Loucy (cell line): ENCODE measurements at regions not wholly inside any gene's neighbourhood (a gene's known extent, or its start where the extent isn't known, plus 50 kb on each side); places are given as distances from the start of the nearest gene placed in this dataset.

Source experiments
- H2AFZ ChIP-seq: fragments of 200-600 bp; sonication (generic); 2 replicates; pipeline ENCODE4 v1.6.0; 2016; ENCODE audit warnings: antibody characterized with exemption, mild to moderate bottlenecking, low read length, moderate library complexity
- H3F3A ChIP-seq: fragments of 200-600 bp; 2 replicates; pipeline ENCODE4 v1.6.0; 2016; ENCODE audit warnings: antibody characterized with exemption, low read depth, mild to moderate bottlenecking
- H3K27me3 ChIP-seq: fragments of 200-600 bp; sonication (generic); 2 replicates; pipeline ENCODE4 v1.6.1; 2014; ENCODE audit warnings: low read length, mild to moderate bottlenecking; ENCODE audit not compliant: insufficient read depth, poor library complexity, severe bottlenecking
- H3K36me3 ChIP-seq: fragments of 200-600 bp; sonication (generic); 2 replicates; pipeline ENCODE4 v1.6.1; 2016; ENCODE audit warnings: low read length; ENCODE audit not compliant: insufficient read depth
- H3K4me1 ChIP-seq: fragments of 200-600 bp; sonication (generic); 2 replicates; pipeline ENCODE4 v1.5.1; 2014; ENCODE audit warnings: low read length, mild to moderate bottlenecking; ENCODE audit not compliant: insufficient read depth, poor library complexity, severe bottlenecking
- H3K4me2 ChIP-seq: fragments of 200-600 bp; sonication (generic); 2 replicates; pipeline ENCODE4 v1.6.0; 2014; ENCODE audit warnings: antibody characterized with exemption, low read length, low read depth, mild to moderate bottlenecking; ENCODE audit not compliant: poor library complexity, severe bottlenecking
- H3K4me3 ChIP-seq: fragments of 200-600 bp; sonication (generic); 2 replicates; pipeline ENCODE4 v1.5.1; 2014; ENCODE audit warnings: low read length, mild to moderate bottlenecking, mixed read lengths; ENCODE audit not compliant: poor library complexity, severe bottlenecking
- H3K79me2 ChIP-seq: fragments of 200-600 bp; sonication (generic); 2 replicates; pipeline ENCODE4 v1.6.1; 2014; ENCODE audit warnings: low read length; ENCODE audit not compliant: insufficient read depth
- H3K9ac ChIP-seq: fragments of 200-600 bp; sonication (generic); 2 replicates; pipeline ENCODE4 v1.6.0; 2014; ENCODE audit warnings: mild to moderate bottlenecking, low read depth, low read length, moderate library complexity; ENCODE audit not compliant: poor library complexity, severe bottlenecking
- H3K9me2 ChIP-seq: fragments of 200-600 bp; sonication (generic); replicated peaks from 2 replicates; pipeline ENCODE4 v1.6.1; 2016; ENCODE audit warnings: low read depth, low read length, mixed read lengths
- H3K9me3 ChIP-seq: fragments of 200-600 bp; sonication (generic); 2 replicates; pipeline ENCODE4 v1.6.1; 2014; ENCODE audit warnings: mild to moderate bottlenecking, antibody characterized with exemption, low read length, low read depth; ENCODE audit not compliant: insufficient read depth
- H4K20me1 ChIP-seq: fragments of 200-600 bp; sonication (generic); 2 replicates; pipeline ENCODE4 v1.6.0; 2014; ENCODE audit warnings: antibody characterized with exemption, low read length, mild to moderate bottlenecking; ENCODE audit not compliant: insufficient read depth, poor library complexity, severe bottlenecking
- EZH2phosphoT487 ChIP-seq: fragments of 200-600 bp; IDR thresholded peaks from 2 replicates; pipeline ENCODE4 v1.6.1; 2018; ENCODE audit warnings: antibody characterized with exemption, mild to moderate bottlenecking, moderate library complexity, borderline replicate concordance
- TF ChIP-seq, protein P1 (sequence below): fragments of 200-600 bp; sonication (generic); conservative IDR thresholded peaks from 2 replicates; pipeline ENCODE4 v1.5.1; 2014; ENCODE audit warnings: mild to moderate bottlenecking, antibody characterized with exemption, low read length

DNA sequence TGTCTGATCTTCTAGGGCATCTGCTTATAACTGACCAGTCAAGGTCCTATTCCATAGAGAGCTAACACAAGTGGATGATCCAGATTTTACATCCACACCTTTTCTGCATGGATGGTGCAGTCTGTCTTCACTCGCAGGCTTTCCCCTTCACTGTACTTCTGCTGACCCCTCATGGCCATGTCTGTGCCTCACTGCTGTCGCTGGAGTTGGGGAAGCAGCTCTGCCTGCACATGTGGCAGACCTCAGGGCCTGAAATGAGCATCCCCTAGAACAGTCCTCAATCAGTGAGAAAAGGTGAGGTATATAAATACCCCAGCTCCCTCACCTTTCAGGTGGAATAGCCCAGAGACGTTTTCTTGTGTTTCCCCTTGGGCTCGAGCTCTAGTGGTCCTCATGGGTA, 233.8 kb downstream of the ANKRD36B start:
- H3K4me1 ChIP-seq = no peaks in the 10 kb centered on the region
- no peak overlapping the region for H3K9ac ChIP-seq
- H4K20me1 ChIP-seq = no peaks in the 10 kb centered on the region
- H2AFZ ChIP-seq = no peak overlapping the region
- no peak overlapping the region for H3K4me2 ChIP-seq
- no peaks in the 10 kb centered on the region for H3K9me3 ChIP-seq
- H3K36me3 ChIP-seq = no peaks in the 10 kb centered on the region
- no peak for TF ChIP-seq EZH2phosphoT487
- TF ChIP-seq, protein P1, sequence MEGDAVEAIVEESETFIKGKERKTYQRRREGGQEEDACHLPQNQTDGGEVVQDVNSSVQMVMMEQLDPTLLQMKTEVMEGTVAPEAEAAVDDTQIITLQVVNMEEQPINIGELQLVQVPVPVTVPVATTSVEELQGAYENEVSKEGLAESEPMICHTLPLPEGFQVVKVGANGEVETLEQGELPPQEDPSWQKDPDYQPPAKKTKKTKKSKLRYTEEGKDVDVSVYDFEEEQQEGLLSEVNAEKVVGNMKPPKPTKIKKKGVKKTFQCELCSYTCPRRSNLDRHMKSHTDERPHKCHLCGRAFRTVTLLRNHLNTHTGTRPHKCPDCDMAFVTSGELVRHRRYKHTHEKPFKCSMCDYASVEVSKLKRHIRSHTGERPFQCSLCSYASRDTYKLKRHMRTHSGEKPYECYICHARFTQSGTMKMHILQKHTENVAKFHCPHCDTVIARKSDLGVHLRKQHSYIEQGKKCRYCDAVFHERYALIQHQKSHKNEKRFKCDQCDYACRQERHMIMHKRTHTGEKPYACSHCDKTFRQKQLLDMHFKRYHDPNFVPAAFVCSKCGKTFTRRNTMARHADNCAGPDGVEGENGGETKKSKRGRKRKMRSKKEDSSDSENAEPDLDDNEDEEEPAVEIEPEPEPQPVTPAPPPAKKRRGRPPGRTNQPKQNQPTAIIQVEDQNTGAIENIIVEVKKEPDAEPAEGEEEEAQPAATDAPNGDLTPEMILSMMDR = peak; percentile 43; the same call in 1 of the 2 replicates
- H3K79me2 ChIP-seq = no peaks in the 10 kb centered on the region
- H3K9me2 ChIP-seq = no peaks in the 10 kb centered on the region
- H3K4me3 ChIP-seq = no peak overlapping the region
- H3K27me3 ChIP-seq = peaks cover 5% of the 10 kb centered on the region
- H3F3A ChIP-seq = no peaks in the 10 kb centered on the region

DNA sequence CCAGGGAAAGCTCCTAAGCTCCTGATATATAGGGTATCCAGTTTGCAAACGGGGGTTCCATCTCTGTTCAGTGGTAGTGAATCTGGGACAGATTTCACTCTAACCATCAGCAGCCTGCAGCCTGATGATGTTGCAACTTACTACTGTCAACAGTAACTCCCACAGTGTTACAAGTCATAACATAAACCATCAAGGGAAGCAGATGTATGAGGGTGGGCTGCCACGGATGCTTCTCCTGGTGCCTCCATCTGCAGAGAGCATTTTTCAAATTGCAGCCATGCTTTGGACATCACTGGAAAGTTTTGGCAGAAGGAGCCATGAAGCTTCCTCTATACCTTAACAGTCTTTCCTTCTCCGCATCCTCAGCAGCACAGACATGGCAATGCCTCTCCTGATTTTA, 234.5 kb downstream of the ANKRD36B start:
- Histone ChIP-seq H2AFZ (no peak overlapping the region), H3K4me2 (no peak overlapping the region), H4K20me1 (no peaks in the 10 kb centered on the region)

DNA sequence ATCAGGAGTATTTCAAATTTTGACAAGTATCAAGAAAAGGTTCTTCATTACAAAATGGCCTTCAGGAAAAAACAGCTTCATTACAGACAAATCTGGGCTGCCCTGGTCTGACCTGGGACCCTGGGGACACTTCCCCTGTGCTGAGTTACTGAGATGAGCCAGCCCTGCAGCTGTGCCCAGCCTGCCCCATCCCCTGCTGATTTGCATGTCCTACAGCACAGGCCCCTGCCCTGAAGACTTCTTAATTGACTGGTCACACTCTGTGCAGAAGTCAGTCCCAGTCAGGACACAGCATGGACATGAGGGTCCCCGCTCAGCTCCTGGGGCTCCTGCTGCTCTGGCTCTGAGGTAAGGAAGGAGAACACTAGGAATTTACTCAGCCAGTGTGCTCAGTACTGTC, 235.1 kb downstream of the ANKRD36B start:
- no peak overlapping the region for H2AFZ ChIP-seq
- H3K79me2 ChIP-seq = no peaks in the 10 kb centered on the region
- no peaks in the 10 kb centered on the region for H3K9me3 ChIP-seq
- TF ChIP-seq, protein P1 = no peak
- no peak for TF ChIP-seq EZH2phosphoT487
- no peaks in the 10 kb centered on the region for H3K9me2 ChIP-seq
- no peaks in the 10 kb centered on the region for H4K20me1 ChIP-seq
- no peaks in the 10 kb centered on the region for H3K4me1 ChIP-seq
- H3K27me3 ChIP-seq = peaks cover 5% of the 10 kb centered on the region
- no peaks in the 10 kb centered on the region for H3F3A ChIP-seq
- H3K36me3 ChIP-seq = no peaks in the 10 kb centered on the region
- H3K9ac ChIP-seq = no peak overlapping the region
- H3K4me3 ChIP-seq = no peak overlapping the region
- H3K4me2 ChIP-seq = no peak overlapping the region

More for the DNA sequence above, 234.5 kb downstream of the ANKRD36B start:
- peaks cover 5% of the 10 kb centered on the region for H3K27me3 ChIP-seq
- H3K9me3 ChIP-seq = no peaks in the 10 kb centered on the region
- no peak overlapping the region for H3K4me3 ChIP-seq
- H3K9ac ChIP-seq = no peak overlapping the region
- no peaks in the 10 kb centered on the region for H3K9me2 ChIP-seq
- no peaks in the 10 kb centered on the region for H3K36me3 ChIP-seq
- H3K4me1 ChIP-seq = no peaks in the 10 kb centered on the region
- TF ChIP-seq EZH2phosphoT487 = no peak
- TF ChIP-seq, protein P1 = no peak
- no peaks in the 10 kb centered on the region for H3F3A ChIP-seq
- no peaks in the 10 kb centered on the region for H3K79me2 ChIP-seq
